ENCODE measurements at regions not wholly inside any gene's neighbourhood (a gene's known extent, or its start where the extent isn't known, plus 50 kb on each side); places are given as distances from the start of the nearest gene placed in this dataset.
"Not testable (repeated sequence)": the region's sequence is repeated elsewhere in the genome, so short reads cannot be mapped to it uniquely, and the experiment has no call there.

- DNase-seq (ENCODE audit: low read depth), result no peak
These were observed 65.5 kb upstream of the IGLL5 start for GRCh38 chr22:22822106-22822505.

GRCh38 chr22:22822553-22822952, 65.1 kb upstream of the IGLL5 start:
- not testable (repeated sequence) for DNase-seq (ENCODE audit: low read depth)

- no peak for DNase-seq (ENCODE audit: low read depth)
These were observed 64.3 kb upstream of the IGLL5 start for GRCh38 chr22:22823131-22823810.

- no peak for DNase-seq (ENCODE audit: low read depth)
These were observed 63.0 kb upstream of the IGLL5 start for GRCh38 chr22:22824340-22825212.

- no peak for DNase-seq (ENCODE audit: low read depth)
These were observed 62.4 kb upstream of the IGLL5 start for GRCh38 chr22:22825213-22825593.

GRCh38 chr22:22827187-22827939, 60.3 kb upstream of the IGLL5 start:
- no peak for DNase-seq (ENCODE audit: low read depth)

- DNase-seq (ENCODE audit: low read depth), result no peak
These were observed 57.4 kb upstream of the IGLL5 start for GRCh38 chr22:22830193-22830592.

- DNase-seq (ENCODE audit: low read depth), result no peak
These were observed 56.5 kb upstream of the IGLL5 start for GRCh38 chr22:22830957-22831688.

GRCh38 chr22:22833059-22833458, 54.6 kb upstream of the IGLL5 start:
- no peak for DNase-seq (ENCODE audit: low read depth)

GRCh38 chr22:22833488-22833887, 54.1 kb upstream of the IGLL5 start:
- DNase-seq (ENCODE audit: low read depth), result no peak

- DNase-seq (ENCODE audit: low read depth), result no peak
These were observed 53.4 kb upstream of the IGLL5 start for GRCh38 chr22:22834204-22834603.

GRCh38 chr22:22834783-22835182, 52.8 kb upstream of the IGLL5 start:
- DNase-seq (ENCODE audit: low read depth), result no peak

GRCh38 chr22:22835242-22835641, 52.4 kb upstream of the IGLL5 start:
- no peak for DNase-seq (ENCODE audit: low read depth)

GRCh38 chr22:22835771-22836291, 51.8 kb upstream of the IGLL5 start:
- DNase-seq (ENCODE audit: low read depth), result no peak

- no peak for DNase-seq (ENCODE audit: low read depth)
These were observed 51.0 kb upstream of the IGLL5 start for GRCh38 chr22:22836635-22837034.

Data from activated T-helper 9 cell treated with anti-CD3 and anti-CD28 coated beads, Interleukin-2, amount 50 U/mL, for 16 hours (primary cell).